ENCODE measurements at regions not wholly inside any gene's neighbourhood (a gene's known extent, or its start where the extent isn't known, plus 50 kb on each side); places are given as distances from the start of the nearest gene placed in this dataset.

DNA sequence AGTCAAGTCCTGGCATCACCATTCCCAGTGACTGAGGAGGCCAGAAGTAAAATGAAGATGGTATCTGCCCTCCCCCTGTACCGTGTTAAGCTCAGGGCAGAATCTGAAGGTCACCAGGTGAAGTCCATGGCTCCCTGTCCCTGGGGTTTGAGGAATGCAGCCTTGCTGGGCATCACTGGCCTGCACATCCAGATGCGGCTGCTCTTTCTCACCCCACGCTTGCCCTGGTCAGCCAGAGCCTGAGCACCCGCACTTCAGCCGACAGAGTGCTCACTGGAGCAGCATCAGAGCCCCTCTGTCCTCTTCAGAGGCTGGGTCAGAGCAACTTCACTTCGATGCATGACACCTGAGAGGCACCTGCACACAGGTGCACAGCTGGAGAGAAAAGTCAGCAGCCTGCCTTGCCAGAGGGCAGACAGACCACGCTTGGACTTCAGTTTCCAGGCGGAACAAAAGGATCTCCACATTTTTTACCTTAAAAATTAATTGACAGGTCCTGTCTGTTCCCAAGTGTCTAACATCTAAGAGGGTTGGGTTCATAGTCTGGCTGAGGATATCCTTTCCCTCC lies 267.3 kb downstream of the ANAPC1 start:
- no peak overlapping the region for H4K5ac ChIP-seq (ENCODE audit: insufficient read length, low read depth, low read length)
- H3K4ac ChIP-seq (ENCODE audit: low read depth, low read length): no peak overlapping the region
- peaks cover 18 to 21% of the 10 kb centered on the region in 2 experiments for H3K4me1 Mint-ChIP-seq
- H3K14ac ChIP-seq (ENCODE audit: insufficient read depth, low read length): no peak overlapping the region
- no peaks in the 10 kb centered on the region for H3K9me3 ChIP-seq (ENCODE audit: control insufficient read depth, low read depth, low read length)
- WGBS (ENCODE audit: extremely low coverage, insufficient read length, low lambda C conversion rate): no CpG with 5 or more reads among the region's 8 CpGs
- no peak overlapping the region for H4K91ac ChIP-seq (ENCODE audit: insufficient read length, low read depth, low read length)
- 0 out of 2 replicates have a peak, but pooled peaks cover 2% of the 10 kb centered on the region for H3K4me1 ChIP-seq (ENCODE audit: insufficient read depth, low read length)
- H2BK20ac ChIP-seq (ENCODE audit: low read depth, low read length, poor library complexity, severe bottlenecking): no peak overlapping the region
- H3K23ac ChIP-seq (ENCODE audit: insufficient read length, low read depth, low read length): no peak overlapping the region
- H4K20me1 ChIP-seq (ENCODE audit: control insufficient read depth, insufficient read depth, insufficient read length): peaks cover 2% of the 10 kb centered on the region
- H3K27me3 ChIP-seq (ENCODE audit: insufficient read depth, low read length): no peaks in the 10 kb centered on the region
- no peak overlapping the region for H3K9ac ChIP-seq (ENCODE audit: extremely low read depth, insufficient read length, low read length)
- no peak overlapping the region for H2BK5ac ChIP-seq (ENCODE audit: insufficient read length, low read length)
- H3K36me3 Mint-ChIP-seq (ENCODE audit: insufficient read depth in 1 of 3, low read depth in 3 of 3): no peaks in the 10 kb centered on the region; a peak in 1 of 7 replicates
- no peak overlapping the region for H3T11ph ChIP-seq (ENCODE audit: low read length)
- H3K56ac ChIP-seq (ENCODE audit: insufficient read length, low read depth, low read length): no peak overlapping the region
- H2AFZ ChIP-seq (ENCODE audit: low read length): no peak overlapping the region
- H4K8ac ChIP-seq (replicated peaks; ENCODE audit: insufficient read length, low read depth, low read length): no peak overlapping the region
- H3K79me1 ChIP-seq (ENCODE audit: insufficient read depth, low read depth, low read length, poor library complexity, severe bottlenecking): no peaks in the 10 kb centered on the region
- H3K9me3 Mint-ChIP-seq: peaks cover 0 to 3% of the 10 kb centered on the region in 2 experiments; a peak in 1 of 5 replicates
- no peak overlapping the region for H3K4me3 Mint-ChIP-seq
- H3K79me2 ChIP-seq (ENCODE audit: insufficient read depth, low read length): no peaks in the 10 kb centered on the region
- H3K23me2 ChIP-seq (ENCODE audit: insufficient read length, low read depth, low read length, poor library complexity, severe bottlenecking): no peaks in the 10 kb centered on the region
- no peak overlapping the region for H3K18ac ChIP-seq (ENCODE audit: insufficient read length, low read depth, low read length)
- H3K4me2 ChIP-seq (ENCODE audit: insufficient read depth, insufficient read length, low read length): no peak overlapping the region
- TF ChIP-seq, protein P1, sequence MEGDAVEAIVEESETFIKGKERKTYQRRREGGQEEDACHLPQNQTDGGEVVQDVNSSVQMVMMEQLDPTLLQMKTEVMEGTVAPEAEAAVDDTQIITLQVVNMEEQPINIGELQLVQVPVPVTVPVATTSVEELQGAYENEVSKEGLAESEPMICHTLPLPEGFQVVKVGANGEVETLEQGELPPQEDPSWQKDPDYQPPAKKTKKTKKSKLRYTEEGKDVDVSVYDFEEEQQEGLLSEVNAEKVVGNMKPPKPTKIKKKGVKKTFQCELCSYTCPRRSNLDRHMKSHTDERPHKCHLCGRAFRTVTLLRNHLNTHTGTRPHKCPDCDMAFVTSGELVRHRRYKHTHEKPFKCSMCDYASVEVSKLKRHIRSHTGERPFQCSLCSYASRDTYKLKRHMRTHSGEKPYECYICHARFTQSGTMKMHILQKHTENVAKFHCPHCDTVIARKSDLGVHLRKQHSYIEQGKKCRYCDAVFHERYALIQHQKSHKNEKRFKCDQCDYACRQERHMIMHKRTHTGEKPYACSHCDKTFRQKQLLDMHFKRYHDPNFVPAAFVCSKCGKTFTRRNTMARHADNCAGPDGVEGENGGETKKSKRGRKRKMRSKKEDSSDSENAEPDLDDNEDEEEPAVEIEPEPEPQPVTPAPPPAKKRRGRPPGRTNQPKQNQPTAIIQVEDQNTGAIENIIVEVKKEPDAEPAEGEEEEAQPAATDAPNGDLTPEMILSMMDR (conservative IDR thresholded peaks at IDR 0.05): no peak
- no peak overlapping the region for H3K27ac Mint-ChIP-seq
- no peak overlapping the region for H3K27ac ChIP-seq (ENCODE audit: insufficient read length, low read depth, low read length)
- H2BK12ac ChIP-seq (ENCODE audit: insufficient read length, low read depth, low read length): no peak overlapping the region
- H3K27me3 Mint-ChIP-seq (ENCODE audit: low read depth): no peaks in the 10 kb centered on the region; the same call in 1 of the 2 replicates
- no peak for DNase-seq
- no peak overlapping the region for H2AK5ac ChIP-seq (ENCODE audit: insufficient read length, low read length)
- H2BK15ac ChIP-seq (ENCODE audit: low read depth, low read length): no peak overlapping the region
- H2BK120ac ChIP-seq (ENCODE audit: low read depth, low read length, poor library complexity, severe bottlenecking): no peak overlapping the region

All from H9 (cell line).